Upper lobe of left lung (tissue), 6 donors: ENCODE measurements at regions not wholly inside any gene's neighbourhood (a gene's known extent, or its start where the extent isn't known, plus 50 kb on each side); places are given as distances from the start of the nearest gene placed in this dataset.
A peak's percentile ranks its signal among the peaks of the same experiment; 100 is the strongest.

Source experiments
- ATAC-seq, 2 donors: fragments of 200-7000 bp; cut with Tn5 transposase; one replicate each; pipeline ENCODE4 v1.9.1; 2022; ENCODE audit warnings: mild to moderate bottlenecking in 2 of 2, moderate library complexity in 2 of 2; ENCODE audit not compliant: low FRiP score in 2 of 2
- DNase-seq, 2 donors: peaks; one replicate each; pipeline ENCODE4 v3.0.0-alpha.2; 2019 to 2020
- H3K27ac ChIP-seq, 4 donors: fragments of 200-600 bp; sonication (generic); one replicate each; pipeline ENCODE4 v1.5.1; 2016 to 2019
- H3K27me3 ChIP-seq, 4 donors: fragments of 200-600 bp; sonication (generic); one replicate each; pipeline ENCODE4 v1.5.1; 2017 to 2019
- H3K36me3 ChIP-seq, 4 donors: fragments of 200-600 bp; sonication (generic); one replicate each; pipeline ENCODE4 v1.5.1; 2016 to 2019
- H3K4me1 ChIP-seq, 4 donors: fragments of 200-600 bp; sonication (generic); one replicate each; pipeline ENCODE4 v1.5.1; 2018 to 2019
- H3K4me3 ChIP-seq, 4 donors: fragments of 200-600 bp; sonication (generic); one replicate each; pipeline ENCODE4 v1.5.1; 2017 to 2019; ENCODE audit warnings: mild to moderate bottlenecking in 2 of 4, moderate library complexity in 1 of 4
- H3K9me3 ChIP-seq, 4 donors: fragments of 200-600 bp; sonication (generic); one replicate each; pipeline ENCODE4 v1.5.1; 2018 to 2019
- EP300 ChIP-seq, 4 donors: sonication (generic); formaldehyde crosslinking; IDR thresholded peaks; one replicate each; pipeline ENCODE4 v1.5.1; 2017; ENCODE audit warnings: antibody characterized with exemption in 4 of 4, control low read depth in 2 of 4
- POLR2A ChIP-seq, 4 donors: fragments of 450-650 bp; IDR thresholded peaks; one replicate each; pipeline ENCODE4 v1.5.1; 2016 to 2017; ENCODE audit warnings: antibody characterized with exemption in 4 of 4, mild to moderate bottlenecking in 2 of 4
- POLR2AphosphoS5 ChIP-seq, 2 donors: sonication (generic); formaldehyde crosslinking; IDR thresholded peaks; one replicate each; pipeline ENCODE4 v1.5.1; 2017; ENCODE audit warnings: antibody characterized with exemption in 2 of 2
- WGBS, 2 donors: methylation state at CpG; one replicate each; pipeline ENCODE4 v1.1.5; 2017 to 2018; 5-methylcytosine and 5-hydroxymethylcytosine counted together
- TF ChIP-seq, protein P1 (sequence below), 6 experiments: fragments of 450-650 bp in 4 of 6; fragments of 200-600 bp in 2 of 6; sonication (generic) in 2 of 6; IDR thresholded peaks; one replicate each; pipeline ENCODE4 v1.5.1; 2016 to 2019; ENCODE audit warnings: antibody characterized with exemption in 6 of 6
- donor health status: DM: no; HTN: no; CAD: no; lungs with moderate emphysema.
- donor health status: DM: no; HTN: yes; CAD: no; lungs with severe emphysema.

DNA sequence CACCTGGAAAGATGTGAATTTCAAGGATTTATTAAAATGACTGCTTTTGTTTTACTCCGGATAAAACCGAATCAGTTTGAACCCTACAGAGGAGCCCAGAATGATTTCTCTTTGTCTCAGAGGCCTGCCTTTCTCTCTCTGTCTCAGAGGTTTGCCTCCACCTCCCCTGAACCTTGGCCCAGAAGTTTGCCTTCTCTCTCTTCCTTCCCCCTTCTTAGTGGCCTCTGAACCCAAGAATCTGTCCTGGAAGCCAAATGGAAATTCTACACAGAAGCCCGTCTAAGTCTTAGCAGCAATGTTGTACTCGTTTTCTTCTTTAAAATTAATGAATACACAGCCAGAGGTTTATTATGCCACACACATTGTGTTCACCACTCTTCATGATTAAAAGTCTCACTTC is 200.7 kb downstream of the SOCS6 start:
- DNase-seq (no peak), ATAC-seq (peak in 1 of 2 donors; percentile 3)
- Histone ChIP-seq H3K27ac (peak overlapping the region in 2 of 4 donors; percentile 23 to 41), H3K4me1 (peaks cover 0 to 6% (median 3%) of the 10 kb centered on the region in 4 donors), H3K27me3 (no peaks in the 10 kb centered on the region), H3K36me3 (no peaks in the 10 kb centered on the region), H3K4me3 (no peak overlapping the region), H3K9me3 (no peaks in the 10 kb centered on the region)
- 29 to 33% methylated on average over 4 of the region's 4 CpGs for WGBS, 2 donors
- TF ChIP-seq EP300 (IDR thresholded peaks at IDR 0.05) (no peak), POLR2A (IDR thresholded peaks at IDR 0.05) (no peak), POLR2AphosphoS5 (IDR thresholded peaks at IDR 0.05) (no peak)
- TF ChIP-seq, protein P1, sequence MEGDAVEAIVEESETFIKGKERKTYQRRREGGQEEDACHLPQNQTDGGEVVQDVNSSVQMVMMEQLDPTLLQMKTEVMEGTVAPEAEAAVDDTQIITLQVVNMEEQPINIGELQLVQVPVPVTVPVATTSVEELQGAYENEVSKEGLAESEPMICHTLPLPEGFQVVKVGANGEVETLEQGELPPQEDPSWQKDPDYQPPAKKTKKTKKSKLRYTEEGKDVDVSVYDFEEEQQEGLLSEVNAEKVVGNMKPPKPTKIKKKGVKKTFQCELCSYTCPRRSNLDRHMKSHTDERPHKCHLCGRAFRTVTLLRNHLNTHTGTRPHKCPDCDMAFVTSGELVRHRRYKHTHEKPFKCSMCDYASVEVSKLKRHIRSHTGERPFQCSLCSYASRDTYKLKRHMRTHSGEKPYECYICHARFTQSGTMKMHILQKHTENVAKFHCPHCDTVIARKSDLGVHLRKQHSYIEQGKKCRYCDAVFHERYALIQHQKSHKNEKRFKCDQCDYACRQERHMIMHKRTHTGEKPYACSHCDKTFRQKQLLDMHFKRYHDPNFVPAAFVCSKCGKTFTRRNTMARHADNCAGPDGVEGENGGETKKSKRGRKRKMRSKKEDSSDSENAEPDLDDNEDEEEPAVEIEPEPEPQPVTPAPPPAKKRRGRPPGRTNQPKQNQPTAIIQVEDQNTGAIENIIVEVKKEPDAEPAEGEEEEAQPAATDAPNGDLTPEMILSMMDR (IDR thresholded peaks at IDR 0.05): no peak

DNA sequence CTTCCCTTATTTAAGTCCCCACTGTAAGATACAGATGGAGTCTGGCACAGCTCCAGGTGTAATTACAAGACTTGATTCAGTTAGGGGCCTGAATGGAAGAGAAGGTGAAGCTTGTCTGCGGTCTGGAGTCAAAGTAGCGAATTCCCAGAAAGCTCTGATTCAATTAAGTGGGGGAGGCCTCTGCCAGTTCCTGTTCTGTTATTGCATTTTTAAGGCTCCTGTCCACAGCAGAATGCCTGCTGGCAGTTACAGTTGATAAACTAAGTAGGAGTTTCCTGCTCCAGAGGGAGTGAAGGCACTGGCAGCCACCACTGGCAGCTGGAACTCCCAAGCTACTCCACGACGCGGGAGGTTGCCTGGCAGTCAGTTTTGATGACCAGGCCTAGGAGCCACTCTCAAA is 181.1 kb downstream of the SOCS6 start:
- Histone ChIP-seq H3K9me3 (no peaks in the 10 kb centered on the region), H3K4me1 (no peaks in the 10 kb centered on the region), H3K27me3 (no peaks in the 10 kb centered on the region), H3K27ac (no peak overlapping the region), H3K4me3 (no peak overlapping the region), H3K36me3 (no peaks in the 10 kb centered on the region)
- 49 to 55% methylated on average over 5 of the region's 5 CpGs for whole genome bisulfite sequencing, 2 donors
- peak in 1 of 2 donors; percentile 10 for ATAC-seq
- DNase-seq: no peak
- no peak for TF ChIP-seq POLR2AphosphoS5 (IDR thresholded peaks at IDR 0.05)
- TF ChIP-seq POLR2A (IDR thresholded peaks at IDR 0.05): no peak
- TF ChIP-seq, protein P1 (IDR thresholded peaks at IDR 0.05): no peak
- no peak for TF ChIP-seq EP300 (IDR thresholded peaks at IDR 0.05)

DNA sequence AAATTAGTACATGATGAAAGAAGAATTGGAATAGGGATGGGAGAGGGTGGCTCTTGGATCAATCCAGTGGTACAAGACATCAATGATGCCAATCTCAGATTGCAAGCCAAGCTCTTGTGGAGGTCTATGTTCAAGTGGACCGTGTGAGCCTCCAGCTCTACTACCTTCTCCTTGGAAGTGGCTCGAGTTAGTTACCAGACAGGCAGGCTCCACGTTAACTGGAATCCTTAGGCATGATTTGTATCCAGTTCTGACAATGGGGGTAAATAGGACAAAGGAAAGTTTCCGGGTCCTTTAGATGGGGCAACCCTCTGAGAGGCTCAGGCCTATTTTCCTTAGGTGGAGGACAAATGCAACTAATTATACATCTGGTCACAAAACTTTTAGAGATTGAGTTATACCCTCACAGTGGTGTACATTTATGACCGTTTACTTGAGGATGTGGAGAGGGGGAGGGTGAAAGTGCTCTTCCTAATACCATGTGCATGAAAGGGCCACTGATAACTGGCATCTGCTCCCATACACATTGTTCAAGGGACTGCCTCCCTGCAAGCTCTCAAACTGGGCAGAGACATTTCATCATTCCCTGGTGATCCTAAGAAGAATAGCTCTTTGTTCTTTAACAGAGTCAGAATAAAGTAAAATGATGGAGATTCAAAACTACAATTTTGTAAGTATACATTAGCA is 180.2 kb downstream of the SOCS6 start:
- Histone ChIP-seq H3K27me3 (no peaks in the 10 kb centered on the region), H3K4me1 (peaks cover 5 to 8% (median 6%) of the 10 kb centered on the region in 4 donors), H3K4me3 (no peak overlapping the region), H3K27ac (no peak overlapping the region), H3K9me3 (no peaks in the 10 kb centered on the region), H3K36me3 (no peaks in the 10 kb centered on the region)
- 85 to 90% methylated on average over 5 of the region's 5 CpGs for WGBS, 2 donors
- TF ChIP-seq EP300 (IDR thresholded peaks at IDR 0.05) (no peak), POLR2AphosphoS5 (IDR thresholded peaks at IDR 0.05) (no peak), POLR2A (IDR thresholded peaks at IDR 0.05) (no peak)
- TF ChIP-seq, protein P1 (IDR thresholded peaks at IDR 0.05): no peak
- DNase-seq: no peak
- peak in 1 of 2 donors; percentile 40 for ATAC-seq

DNA sequence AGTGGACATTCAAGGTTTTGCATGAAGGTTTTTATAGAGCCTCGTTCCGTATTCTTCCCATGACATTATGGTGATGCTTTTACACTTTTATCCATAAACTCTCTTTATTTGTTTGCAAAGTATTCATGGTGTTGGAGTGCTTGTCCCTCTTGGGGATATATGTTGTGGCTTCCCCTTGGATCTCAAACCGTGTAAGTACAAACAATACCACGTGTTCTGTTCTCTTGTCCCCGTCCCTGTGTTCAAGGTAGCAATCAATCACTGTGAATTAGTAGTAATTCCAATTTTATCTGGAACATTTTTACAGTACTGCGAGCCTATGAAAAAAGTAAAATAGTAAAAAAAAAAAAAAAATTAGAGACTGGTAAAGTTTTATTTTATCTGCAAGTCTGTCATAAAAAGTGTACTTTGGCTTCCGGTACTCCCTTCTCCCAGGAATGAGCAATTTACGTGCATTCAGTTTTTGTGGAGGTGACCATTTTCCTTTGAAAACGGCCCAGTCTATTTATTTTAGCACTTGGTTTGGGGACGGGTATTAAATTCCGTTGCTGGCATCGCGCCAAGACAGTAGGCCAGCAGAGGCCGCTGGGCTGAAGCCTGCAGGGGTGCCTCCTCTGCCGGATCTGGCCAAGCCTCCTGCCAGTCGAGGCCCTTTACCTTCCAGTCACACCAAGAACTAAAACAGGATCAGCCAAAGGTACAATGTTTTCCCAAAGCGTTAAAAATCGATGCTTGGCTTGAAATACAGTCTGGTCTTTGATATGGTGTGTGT is 175.7 kb downstream of the SOCS6 start:
- 14 to 21% methylated on average over 15 to 18 of the region's 18 CpGs for WGBS, 2 donors
- H3K4me1 ChIP-seq: peaks cover 5 to 8% (median 6%) of the 10 kb centered on the region in 4 donors
- peak in 1 of 2 donors; percentile 73 for ATAC-seq
- no peaks in the 10 kb centered on the region for H3K9me3 ChIP-seq
- no peak overlapping the region for H3K27ac ChIP-seq
- peak overlapping the region in 3 of 4 donors; percentile 20 to 32 (median 28) for H3K4me3 ChIP-seq
- DNase-seq: peak; percentile 61 to 80
- no peaks in the 10 kb centered on the region for H3K27me3 ChIP-seq
- peak in 1 of 2 donors; percentile 24 for TF ChIP-seq POLR2AphosphoS5 (IDR thresholded peaks at IDR 0.05)
- TF ChIP-seq EP300 (IDR thresholded peaks at IDR 0.05): no peak
- TF ChIP-seq, protein P1 (IDR thresholded peaks at IDR 0.05): peak in 1 of 6 experiments; percentile 25
- H3K36me3 ChIP-seq: no peaks in the 10 kb centered on the region
